Smooth muscle cell (in vitro differentiated cells): ENCODE measurements at regions not wholly inside any gene's neighbourhood (a gene's known extent, or its start where the extent isn't known, plus 50 kb on each side); places are given as distances from the start of the nearest gene placed in this dataset.
"Not testable (repeated sequence)": the region's sequence is repeated elsewhere in the genome, so short reads cannot be mapped to it uniquely, and the experiment has no call there.

Experiments
- DNase-seq: peaks from one replicate; lab custom pipeline; 2025; ENCODE audit not compliant: unreplicated experiment; lab: John Stamatoyannopoulos, UW
- H2AFZ ChIP-seq: fragments of 200-600 bp; sonication (generic); 2 replicates; pipeline ENCODE4 v1.6.0; 2016; ENCODE audit warnings: antibody characterized with exemption, low read depth, mild to moderate bottlenecking
- H3F3A ChIP-seq: fragments of 200-600 bp; sonication (generic); 2 replicates; pipeline ENCODE4 v1.6.0; 2017; ENCODE audit warnings: antibody characterized with exemption, low read depth
- H3K27ac ChIP-seq: fragments of 200-600 bp; sonication (generic); 2 replicates; pipeline ENCODE4 v1.5.1; 2016; ENCODE audit warnings: low read depth, mild to moderate bottlenecking
- H3K27me3 ChIP-seq: fragments of 200-600 bp; sonication (generic); 2 replicates; pipeline ENCODE4 v1.6.1; 2016; ENCODE audit warnings: low read depth, mild to moderate bottlenecking
- H3K36me3 ChIP-seq: fragments of 200-600 bp; sonication (generic); 2 replicates; pipeline ENCODE4 v1.5.1; 2016; ENCODE audit warnings: low read depth
- H3K4me1 ChIP-seq: fragments of 200-600 bp; sonication (generic); 2 replicates; pipeline ENCODE4 v1.5.1; 2016; ENCODE audit warnings: low read depth
- H3K4me2 ChIP-seq: fragments of 200-600 bp; sonication (generic); 2 replicates; pipeline ENCODE4 v1.6.0; 2016; ENCODE audit warnings: mild to moderate bottlenecking
- H3K4me3 ChIP-seq: fragments of 200-600 bp; sonication (generic); 2 replicates; pipeline ENCODE4 v1.5.1; 2016; ENCODE audit warnings: mild to moderate bottlenecking
- H3K79me2 ChIP-seq: fragments of 200-600 bp; sonication (generic); 2 replicates; pipeline ENCODE4 v1.6.0; 2016; ENCODE audit warnings: low read depth, mild to moderate bottlenecking
- H3K9ac ChIP-seq: fragments of 200-600 bp; sonication (generic); 2 replicates; pipeline ENCODE4 v1.6.0; 2016; ENCODE audit warnings: low read depth
- H3K9me3 ChIP-seq: fragments of 200-600 bp; sonication (generic); replicated peaks from 2 replicates; pipeline ENCODE4 v1.5.1; 2016; ENCODE audit warnings: low read depth
- H4K20me1 ChIP-seq: fragments of 200-600 bp; sonication (generic); 2 replicates; pipeline ENCODE4 v1.6.0; 2016; ENCODE audit warnings: low read depth
- WGBS: methylation state at CpG from one replicate; pipeline ENCODE4 v1.1.7; 2016; ENCODE audit warnings: low lambda C conversion rate; 5-methylcytosine and 5-hydroxymethylcytosine counted together
- TF ChIP-seq, protein P1 (sequence below): fragments of 200-600 bp; sonication (generic); IDR thresholded peaks from 2 replicates; pipeline ENCODE4 v1.5.1; 2017; ENCODE audit warnings: borderline replicate concordance, mild to moderate bottlenecking, antibody characterized with exemption; ENCODE audit not compliant: insufficient read depth, poor library complexity, severe bottlenecking

DNA sequence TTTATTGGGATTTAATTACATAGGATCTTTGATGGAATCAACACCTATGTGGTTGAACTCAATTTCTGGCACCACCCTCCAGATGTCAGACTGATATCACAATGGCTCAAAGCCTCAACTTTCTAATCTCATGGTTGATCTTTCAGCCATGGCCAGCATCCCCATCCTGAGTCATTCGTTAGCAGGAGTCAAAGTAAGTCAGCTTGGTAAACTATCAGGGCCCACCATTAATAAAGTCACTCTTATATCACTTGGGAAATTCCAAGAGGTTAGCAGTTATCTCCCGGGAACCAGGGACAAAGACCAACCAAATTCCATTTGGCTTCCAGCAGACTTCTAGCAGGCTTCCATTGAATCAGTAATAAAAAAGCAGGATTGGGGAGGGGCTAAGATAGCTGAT lies 50.7 kb upstream of the TNFSF4 start:
- H3K9ac ChIP-seq, result no peak overlapping the region
- TF ChIP-seq, protein P1, sequence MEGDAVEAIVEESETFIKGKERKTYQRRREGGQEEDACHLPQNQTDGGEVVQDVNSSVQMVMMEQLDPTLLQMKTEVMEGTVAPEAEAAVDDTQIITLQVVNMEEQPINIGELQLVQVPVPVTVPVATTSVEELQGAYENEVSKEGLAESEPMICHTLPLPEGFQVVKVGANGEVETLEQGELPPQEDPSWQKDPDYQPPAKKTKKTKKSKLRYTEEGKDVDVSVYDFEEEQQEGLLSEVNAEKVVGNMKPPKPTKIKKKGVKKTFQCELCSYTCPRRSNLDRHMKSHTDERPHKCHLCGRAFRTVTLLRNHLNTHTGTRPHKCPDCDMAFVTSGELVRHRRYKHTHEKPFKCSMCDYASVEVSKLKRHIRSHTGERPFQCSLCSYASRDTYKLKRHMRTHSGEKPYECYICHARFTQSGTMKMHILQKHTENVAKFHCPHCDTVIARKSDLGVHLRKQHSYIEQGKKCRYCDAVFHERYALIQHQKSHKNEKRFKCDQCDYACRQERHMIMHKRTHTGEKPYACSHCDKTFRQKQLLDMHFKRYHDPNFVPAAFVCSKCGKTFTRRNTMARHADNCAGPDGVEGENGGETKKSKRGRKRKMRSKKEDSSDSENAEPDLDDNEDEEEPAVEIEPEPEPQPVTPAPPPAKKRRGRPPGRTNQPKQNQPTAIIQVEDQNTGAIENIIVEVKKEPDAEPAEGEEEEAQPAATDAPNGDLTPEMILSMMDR, result no peak
- no peaks in the 10 kb centered on the region for H3K27me3 ChIP-seq
- WGBS, result 38% methylated on average over 2 of the region's 2 CpGs
- peaks cover 4% of the 10 kb centered on the region for H3K9me3 ChIP-seq
- H2AFZ ChIP-seq, result no peak overlapping the region
- no peak for DNase-seq
- no peaks in the 10 kb centered on the region for H4K20me1 ChIP-seq
- H3K27ac ChIP-seq, result no peak overlapping the region
- no peaks in the 10 kb centered on the region for H3F3A ChIP-seq
- H3K4me3 ChIP-seq, result no peak overlapping the region
- H3K4me1 ChIP-seq, result peaks cover 8% of the 10 kb centered on the region
- no peaks in the 10 kb centered on the region for H3K36me3 ChIP-seq
- no peak overlapping the region for H3K4me2 ChIP-seq
- H3K79me2 ChIP-seq, result no peaks in the 10 kb centered on the region

DNA sequence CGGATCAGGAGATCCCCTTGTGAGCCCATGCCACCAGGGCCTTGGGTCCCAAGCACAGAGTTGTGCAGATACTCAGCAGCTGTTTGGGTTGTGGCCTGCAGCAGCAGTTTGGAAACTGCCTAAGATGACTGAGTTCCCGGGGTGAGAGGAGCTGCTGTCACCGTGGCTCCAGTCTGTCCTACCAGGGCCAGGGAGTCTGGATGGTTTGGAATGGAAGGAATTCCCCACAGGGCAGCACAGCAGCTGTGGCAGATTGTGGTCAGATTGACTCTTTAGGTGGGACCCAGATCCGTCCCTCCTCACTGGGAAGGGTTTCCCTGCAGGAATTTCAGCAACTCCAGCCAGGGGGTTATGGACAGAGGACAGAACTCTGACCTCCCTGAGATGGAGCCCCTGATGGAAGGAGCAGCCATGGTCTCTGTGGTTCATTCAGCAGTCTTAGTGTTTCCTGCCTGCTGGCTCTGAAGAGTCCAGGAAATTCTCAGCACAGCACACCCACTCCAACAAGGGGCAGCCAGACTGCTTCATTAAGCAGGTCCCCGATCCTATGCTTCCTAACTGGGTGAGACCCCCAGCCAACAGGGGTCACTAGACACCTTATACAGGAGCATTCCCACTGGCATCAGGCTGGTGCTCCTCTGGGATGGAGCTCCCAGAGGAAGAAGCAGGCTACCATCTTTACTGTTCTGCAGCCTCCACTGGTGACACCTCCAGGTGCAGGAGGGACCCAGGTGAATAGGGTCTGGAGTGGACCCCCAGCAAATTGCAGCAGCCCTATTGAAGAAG lies 51.5 kb upstream of the TNFSF4 start:
- H3K9me3 ChIP-seq, result peaks cover 4% of the 10 kb centered on the region
- no peaks in the 10 kb centered on the region for H3K27me3 ChIP-seq
- H3K4me3 ChIP-seq, result no peak overlapping the region
- no peak for DNase-seq
- H3K27ac ChIP-seq, result no peak overlapping the region
- no peaks in the 10 kb centered on the region for H3K79me2 ChIP-seq
- H3K4me2 ChIP-seq, result no peak overlapping the region
- WGBS, result 46% methylated on average over 5 of the region's 5 CpGs
- no peaks in the 10 kb centered on the region for H3F3A ChIP-seq
- no peak overlapping the region for H2AFZ ChIP-seq
- no peak overlapping the region for H3K9ac ChIP-seq
- no peaks in the 10 kb centered on the region for H4K20me1 ChIP-seq
- TF ChIP-seq, protein P1, result no peak
- H3K36me3 ChIP-seq, result no peaks in the 10 kb centered on the region
- H3K4me1 ChIP-seq, result peaks cover 6% of the 10 kb centered on the region

DNA sequence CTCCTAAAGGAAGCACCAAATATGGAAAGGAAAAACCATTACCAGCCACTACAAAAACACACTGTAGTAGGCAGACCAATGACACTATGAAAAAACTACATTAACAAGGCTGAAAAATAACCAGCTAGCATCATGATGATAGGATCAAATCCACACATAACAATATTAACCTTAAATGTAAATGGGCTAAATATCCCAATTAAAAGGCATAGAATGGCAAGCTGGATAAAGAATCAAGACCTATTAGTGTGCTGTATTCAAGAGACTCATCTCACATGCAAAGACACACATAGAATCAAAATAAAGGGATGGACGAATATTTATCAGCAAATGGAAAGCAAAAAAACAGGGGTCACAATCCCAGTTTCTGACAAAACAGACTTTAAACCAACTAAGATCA lies 53.2 kb upstream of the TNFSF4 start:
- not testable (repeated sequence) for H3K27me3 ChIP-seq, H2AFZ ChIP-seq
- WGBS, result 96% methylated on average over 1 of the region's 1 CpG

DNA sequence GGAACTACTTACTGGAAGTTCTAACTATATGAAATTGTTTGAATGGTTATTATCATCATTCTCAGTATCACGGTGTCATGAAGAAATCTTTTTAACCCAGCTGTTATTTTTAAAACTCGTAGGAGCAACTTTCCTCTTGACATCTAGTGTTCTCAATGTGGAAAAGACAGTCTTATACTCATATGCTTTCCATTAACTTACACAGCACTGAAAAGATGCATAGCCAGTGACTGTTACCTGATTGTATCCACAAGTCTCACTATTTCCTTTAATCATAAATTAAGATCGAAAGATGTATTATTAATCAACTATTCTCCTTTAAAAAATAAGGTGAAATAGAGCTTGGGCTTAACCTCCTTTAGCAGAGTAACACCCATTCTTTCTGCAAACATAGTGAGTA lies 59.7 kb upstream of the TNFSF4 start:
- no peak for DNase-seq
- Histone ChIP-seq H3K4me3 (no peak overlapping the region), H3K27me3 (no peaks in the 10 kb centered on the region), H3K79me2 (no peaks in the 10 kb centered on the region), H3F3A (peaks cover 6% of the 10 kb centered on the region), H4K20me1 (no peaks in the 10 kb centered on the region), H3K4me2 (no peak overlapping the region), H2AFZ (no peak overlapping the region), H3K4me1 (peaks cover 13% of the 10 kb centered on the region), H3K27ac (no peak overlapping the region), H3K9me3 (no peaks in the 10 kb centered on the region), H3K36me3 (no peaks in the 10 kb centered on the region), H3K9ac (no peak overlapping the region)
- TF ChIP-seq, protein P1, result no peak
- WGBS, result 83% methylated on average over 3 of the region's 3 CpGs

More for the DNA sequence above, 53.2 kb upstream of the TNFSF4 start:
- H3K36me3 ChIP-seq, H4K20me1 ChIP-seq, H3K4me1 ChIP-seq, H3F3A ChIP-seq, H3K79me2 ChIP-seq, H3K27ac ChIP-seq, H3K9ac ChIP-seq, H3K4me3 ChIP-seq, DNase-seq, H3K9me3 ChIP-seq, H3K4me2 ChIP-seq: not testable (repeated sequence)
